ENCODE measurements at regions not wholly inside any gene's neighbourhood (a gene's known extent, or its start where the extent isn't known, plus 50 kb on each side); places are given as distances from the start of the nearest gene placed in this dataset.

- intact Hi-C loops (cut with micrococcal nuclease), result no loop called here
- no peak overlapping the region for H3K4me2 ChIP-seq (ENCODE audit: insufficient read depth, low read length)
- H3K4me1 ChIP-seq (ENCODE audit: control insufficient read depth, extremely low read depth, insufficient read depth, low read length), result no peaks in the 10 kb centered on the region
- FAIRE-seq (no peak), DNase-seq (ENCODE audit: low read depth, low spot score) (no peak)
- no peak overlapping the region for H2AFZ ChIP-seq (ENCODE audit: low read depth, low read length)
- H3K79me2 ChIP-seq (ENCODE audit: control insufficient read depth, insufficient read depth, low read length), result no peaks in the 10 kb centered on the region
- H4K20me1 ChIP-seq (replicated peaks; ENCODE audit: control insufficient read depth, extremely low read depth, insufficient read depth, low read length), result no peaks in the 10 kb centered on the region
- no peak overlapping the region for H3K9ac ChIP-seq (replicated peaks; ENCODE audit: extremely low read depth, insufficient read depth, low read length)
- TF ChIP-seq POLR2AphosphoS5 (IDR thresholded peaks at IDR 0.05; ENCODE audit: insufficient read depth, low read depth, low read length), result no peak
- TF ChIP-seq CTCF (IDR thresholded peaks at IDR 0.05; ENCODE audit: extremely low read depth in 1 of 2, insufficient read depth in 1 of 2, low read depth in 1 of 2, low read length in 2 of 2), result no peak
- TF ChIP-seq MYC (IDR thresholded peaks at IDR 0.05; ENCODE audit: low read depth, low read length), result no peak
- no peak for TF ChIP-seq MAX (IDR thresholded peaks at IDR 0.05; ENCODE audit: insufficient read depth, insufficient read length)
- no peak for TF ChIP-seq POLR2A (IDR thresholded peaks at IDR 0.05; ENCODE audit: low read depth, low read length)
- TF ChIP-seq JUN (IDR thresholded peaks at IDR 0.05; ENCODE audit: borderline replicate concordance, insufficient read depth, insufficient read length, low read depth), result no peak
- TF ChIP-seq EZH2 (IDR thresholded peaks at IDR 0.05; ENCODE audit: borderline replicate concordance, low read depth, low read length, severe bottlenecking), result no peak
- TF ChIP-seq FOS (IDR thresholded peaks at IDR 0.05; ENCODE audit: borderline replicate concordance, insufficient read depth, low read length), result no peak
- no peak for TF ChIP-seq GATA2 (IDR thresholded peaks at IDR 0.05; ENCODE audit: insufficient read depth, insufficient read length, low read depth, low read length)
- H3K27me3 ChIP-seq (ENCODE audit: control insufficient read depth in 2 of 2, insufficient read depth in 2 of 2, low read length in 2 of 2), result no peaks in the 10 kb centered on the region
- no peak overlapping the region for H3K27ac ChIP-seq (ENCODE audit: insufficient read depth, low read depth, low read length)
- no peaks in the 10 kb centered on the region for H3K9me3 ChIP-seq (replicated peaks; ENCODE audit: control insufficient read depth, insufficient read depth, low read length)
- H3K36me3 ChIP-seq (ENCODE audit: control insufficient read depth in 2 of 2, extremely low read depth in 1 of 2, insufficient read depth in 2 of 2, low read length in 2 of 2), result no peaks in the 10 kb centered on the region
- dilution Hi-C loops (cut with MboI; ENCODE audit: extremely low pct_ligation_motif_present, low sequenced_read_pairs), result no loop called here
- H3K9me1 ChIP-seq (replicated peaks; ENCODE audit: control insufficient read depth, extremely low read depth, insufficient read depth, low read length), result no peaks in the 10 kb centered on the region
- no TSS peak for BruUV-seq (replicated peaks)
- CTCF ChIA-PET, result interaction anchor here (0.6 kb wide), 1 partner anchor 20 kb away, joined by 4 read pairs; no protein-coding TSS in a partner anchor
- POLR2A ChIA-PET, result no interaction called here
- no peak overlapping the region for H3K4me3 ChIP-seq (replicated peaks in 1 of 3; ENCODE audit: insufficient read depth in 1 of 3, low read depth in 1 of 3, low read length in 3 of 3)
Observed at GRCh38 chr3:72516361-72516760, 331.9 kb downstream of the SHQ1 start.

Measured in endothelial cell of umbilical vein (primary cell).